NCI-H146 (cell line): ENCODE measurements at regions not wholly inside any gene's neighbourhood (a gene's known extent, or its start where the extent isn't known, plus 50 kb on each side); places are given as distances from the start of the nearest gene placed in this dataset.
"Not testable (repeated sequence)": the region's sequence is repeated elsewhere in the genome, so short reads cannot be mapped to it uniquely, and the experiment has no call there.

Experiments
- DNase-seq: peaks from one replicate; lab custom pipeline; 2025; lab: John Stamatoyannopoulos, UW

DNA sequence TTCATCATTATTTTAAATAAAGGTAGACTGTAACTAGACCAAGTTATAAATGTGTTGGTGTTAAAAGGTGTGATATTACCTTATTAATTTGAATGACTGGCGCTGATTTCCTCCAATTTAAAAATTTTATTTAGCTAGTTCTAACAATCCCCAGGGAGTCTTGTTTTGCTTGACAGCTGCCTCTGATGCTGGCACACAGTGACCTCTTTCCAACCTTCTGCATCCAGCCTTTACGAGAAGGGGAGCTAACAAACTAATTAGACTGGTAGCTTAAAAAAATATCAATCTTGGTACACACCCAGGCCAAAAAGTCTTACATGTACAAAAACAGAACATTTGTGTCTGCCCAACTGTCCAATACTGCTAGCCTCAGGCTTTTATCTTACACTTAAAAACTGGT is 51.8 kb upstream of the ENPEP start:
- no peak for DNase-seq

DNA sequence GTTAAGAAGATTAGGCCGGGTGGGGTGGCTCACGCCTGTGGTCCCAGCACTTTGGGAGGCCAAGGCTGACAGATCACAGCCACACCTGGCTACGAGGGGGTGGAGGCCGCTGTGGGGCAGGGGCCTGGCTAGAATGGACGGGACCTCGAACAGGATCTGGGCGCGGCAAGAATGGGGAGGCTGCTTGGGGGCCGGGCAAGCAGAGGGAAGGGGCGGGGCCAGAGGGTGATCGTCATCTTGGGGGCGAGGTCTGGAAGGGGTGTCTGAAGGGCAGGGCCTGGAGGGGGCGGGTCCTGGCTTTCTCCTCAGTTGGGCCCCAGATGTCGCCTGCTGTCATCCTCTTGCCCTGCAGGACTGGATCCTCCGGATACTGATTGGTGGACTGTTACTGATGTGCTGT is 57.3 kb upstream of the ENPEP start:
- DNase-seq: no peak

DNA sequence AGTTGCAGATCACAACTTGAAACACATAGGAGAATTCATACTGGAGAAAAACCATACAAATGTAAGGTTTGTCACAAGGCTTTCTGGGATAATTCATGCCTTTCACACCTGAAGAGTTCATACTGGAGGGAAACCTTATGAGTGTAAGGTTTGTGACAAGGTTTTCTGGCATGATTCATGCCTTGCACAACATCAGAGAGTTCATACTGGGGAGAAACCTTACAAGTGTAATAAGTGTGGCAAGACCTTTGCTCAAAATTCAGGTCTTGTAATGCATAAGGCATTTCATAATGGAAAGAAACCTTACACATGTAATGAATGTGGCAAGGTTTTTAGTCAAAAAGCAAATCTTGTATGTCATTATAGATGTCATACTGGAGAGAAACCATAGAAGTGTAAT is 58.8 kb upstream of the ENPEP start:
- no peak for DNase-seq

DNA sequence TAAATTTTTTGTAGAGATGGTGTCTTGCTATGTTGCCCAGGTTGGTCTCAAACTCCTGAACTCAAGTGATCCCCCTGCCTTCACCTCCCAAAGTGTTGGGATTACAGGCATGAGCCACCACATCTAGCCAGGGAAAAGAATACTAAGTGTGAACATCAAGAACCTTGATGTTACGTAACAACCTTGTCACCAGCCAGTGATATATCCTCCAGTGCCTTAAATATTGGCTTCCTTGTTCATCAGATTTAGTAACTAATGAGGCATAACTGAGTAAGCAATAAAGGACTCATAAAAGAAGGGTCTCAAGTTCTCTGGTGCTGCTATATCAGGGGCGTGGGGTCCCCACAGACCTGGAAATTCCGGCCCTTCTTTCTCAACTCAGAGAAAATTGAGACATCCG is 60.5 kb upstream of the ENPEP start:
- DNase-seq: no peak

DNA sequence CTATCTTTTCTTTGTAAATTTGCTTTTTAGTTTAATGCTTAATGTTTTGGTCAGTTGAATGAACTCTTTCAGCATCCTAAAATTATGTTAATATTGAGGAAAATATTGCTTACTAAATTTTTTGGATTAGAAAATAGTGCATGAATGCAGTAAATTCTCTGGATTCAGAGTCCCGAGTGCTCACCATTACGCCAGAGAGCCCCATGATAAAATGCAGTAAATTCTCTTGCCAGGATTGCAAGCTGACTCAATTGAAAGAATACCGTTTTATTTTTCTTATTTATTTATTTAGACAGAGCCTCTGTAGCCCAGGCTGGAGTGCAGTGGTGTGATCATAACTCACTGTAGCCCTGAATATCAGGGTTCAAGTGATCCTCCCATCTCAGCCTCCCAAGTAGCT is 60.9 kb upstream of the ENPEP start:
- no peak for DNase-seq

DNA sequence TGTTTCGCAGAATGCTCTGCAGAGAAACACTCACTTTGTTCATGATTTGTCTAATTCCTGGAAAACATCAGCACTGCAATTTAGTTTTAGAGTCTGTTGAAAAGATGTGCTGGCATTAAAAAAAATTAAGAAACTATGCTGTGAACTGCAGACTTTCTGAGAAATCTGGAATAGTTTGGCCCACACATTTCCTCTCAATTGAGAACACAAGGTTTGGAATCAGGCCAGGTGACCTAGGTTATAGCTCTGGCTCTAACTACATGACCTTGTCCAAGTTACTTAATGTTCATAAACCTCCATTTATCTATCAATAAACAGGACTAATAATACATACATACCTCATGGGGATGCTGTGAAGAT is 61.4 kb upstream of the ENPEP start:
- no peak for DNase-seq

DNA sequence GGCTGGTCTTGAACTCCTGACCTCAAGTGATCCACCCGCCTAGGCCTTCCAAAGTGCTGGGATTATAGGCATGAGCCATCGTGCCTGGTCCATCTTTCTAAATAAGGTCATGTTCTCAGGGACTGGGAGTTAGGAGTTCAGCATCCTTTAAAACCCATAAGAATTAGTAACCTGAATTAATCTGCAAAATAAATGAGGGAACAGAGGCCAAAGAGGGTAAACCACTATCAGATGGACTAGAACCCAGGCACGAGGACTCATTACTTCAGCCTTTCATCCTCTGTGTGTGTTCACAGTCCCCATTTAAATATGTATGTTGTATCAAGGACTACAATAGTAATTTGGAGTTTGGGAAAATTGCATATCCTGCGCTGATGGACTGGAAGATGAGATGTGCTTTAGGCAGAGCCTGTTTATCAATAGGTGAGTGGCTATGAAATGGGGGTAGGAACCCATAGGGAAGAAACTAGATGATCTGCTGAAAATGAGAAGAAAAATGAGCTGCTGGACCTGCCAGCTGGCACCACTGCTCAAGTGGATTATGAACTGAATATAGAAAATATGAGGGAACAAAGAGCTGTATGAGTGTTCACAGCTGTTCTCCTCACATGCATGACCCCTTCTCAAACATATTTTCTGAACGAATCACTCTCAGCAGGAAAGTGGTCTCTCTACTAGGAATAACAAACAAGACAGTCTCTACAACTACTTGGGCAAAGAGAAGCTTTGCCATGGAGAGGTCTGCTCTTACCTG is 62.0 kb upstream of the ENPEP start:
- DNase-seq: not testable (repeated sequence)

DNA sequence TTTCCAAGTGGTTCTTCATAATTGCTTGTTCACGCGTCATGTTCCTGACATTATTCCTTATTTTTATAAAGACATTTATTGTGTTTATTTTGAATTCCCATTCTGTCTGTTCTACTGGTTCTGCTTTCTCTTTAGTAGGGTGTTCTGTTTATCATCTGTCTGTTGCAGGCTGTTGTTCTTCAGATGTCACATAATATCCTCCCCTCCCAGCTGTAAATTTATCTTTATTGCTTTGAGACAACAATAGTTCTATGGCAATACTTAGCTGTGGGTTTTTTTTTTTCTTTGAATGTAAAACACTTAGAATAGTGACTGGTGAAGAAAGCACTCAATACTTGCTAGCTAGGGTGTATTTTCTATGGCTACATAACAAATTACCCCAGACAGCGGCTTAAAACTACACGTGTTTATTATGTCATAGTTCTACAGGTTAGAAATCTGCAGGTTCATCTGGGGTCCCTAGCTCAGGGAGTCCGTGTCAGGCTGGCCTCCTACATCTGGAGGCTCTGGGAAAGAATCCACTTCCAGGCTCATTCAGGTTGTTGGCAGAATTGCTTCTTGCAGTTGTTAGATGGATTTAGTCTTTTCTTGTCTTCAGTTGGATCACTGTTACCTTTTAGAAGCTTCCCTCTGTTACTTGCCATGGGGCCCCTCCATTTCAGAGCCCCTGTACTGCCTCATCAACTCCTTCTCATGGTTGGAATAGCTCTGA is 63.4 kb upstream of the ENPEP start:
- no peak for DNase-seq

DNA sequence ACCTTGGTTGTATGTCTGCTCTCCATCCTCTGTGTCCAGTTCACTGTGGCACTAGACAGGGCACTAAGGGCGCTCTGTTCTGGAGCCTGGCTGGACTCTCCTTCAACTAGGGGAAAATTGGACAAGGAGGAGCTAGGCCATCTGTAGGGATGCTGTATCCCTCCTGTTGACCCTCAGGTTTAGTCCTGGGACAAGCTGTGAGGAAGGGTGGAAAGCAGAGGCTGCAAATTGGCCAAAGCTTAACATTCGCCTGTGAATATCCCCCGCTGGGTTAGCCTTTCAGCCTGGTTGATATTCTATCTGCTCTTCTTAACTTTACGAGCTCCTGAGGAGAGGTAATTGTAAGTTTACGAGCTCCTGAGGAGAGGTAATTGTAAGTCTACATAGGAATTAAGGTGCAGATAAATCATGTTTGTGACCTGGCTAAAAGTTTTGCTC is 64.4 kb upstream of the ENPEP start:
- DNase-seq: no peak

DNA sequence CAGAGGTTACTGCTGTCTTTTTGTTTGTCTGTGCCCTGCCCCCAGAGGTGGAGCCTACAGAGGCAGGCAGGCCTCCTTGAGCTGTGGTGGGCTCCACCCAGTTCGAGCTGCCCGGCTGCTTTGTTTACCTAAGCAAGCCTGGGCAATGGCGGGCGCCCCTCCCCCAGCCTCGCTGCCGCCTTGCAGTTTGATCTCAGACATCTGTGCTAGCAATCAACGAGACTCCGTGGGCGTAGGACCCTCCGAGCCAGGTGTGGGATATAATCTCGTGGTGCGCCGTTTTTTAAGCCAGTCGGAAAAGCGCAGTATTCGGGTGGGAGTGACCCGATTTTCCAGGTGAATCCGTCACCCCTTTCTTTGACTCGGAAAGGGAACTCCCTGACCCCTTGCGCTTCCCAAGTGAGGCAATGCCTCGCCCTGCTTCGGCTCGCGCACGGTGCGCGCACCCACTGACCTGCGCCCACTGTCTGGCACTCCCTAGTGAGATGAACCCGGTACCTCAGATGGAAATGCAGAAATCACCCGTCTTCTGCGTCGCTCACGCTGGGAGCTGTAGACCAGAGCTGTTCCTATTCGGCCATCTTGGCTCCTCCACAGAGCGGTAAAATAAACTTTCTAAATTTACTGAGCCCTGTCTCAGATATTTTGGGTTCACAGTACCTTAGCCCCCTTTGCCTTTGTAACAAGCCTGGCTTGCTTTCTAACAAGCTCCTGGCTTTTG is 64.9 kb upstream of the ENPEP start:
- not testable (repeated sequence) for DNase-seq

DNA sequence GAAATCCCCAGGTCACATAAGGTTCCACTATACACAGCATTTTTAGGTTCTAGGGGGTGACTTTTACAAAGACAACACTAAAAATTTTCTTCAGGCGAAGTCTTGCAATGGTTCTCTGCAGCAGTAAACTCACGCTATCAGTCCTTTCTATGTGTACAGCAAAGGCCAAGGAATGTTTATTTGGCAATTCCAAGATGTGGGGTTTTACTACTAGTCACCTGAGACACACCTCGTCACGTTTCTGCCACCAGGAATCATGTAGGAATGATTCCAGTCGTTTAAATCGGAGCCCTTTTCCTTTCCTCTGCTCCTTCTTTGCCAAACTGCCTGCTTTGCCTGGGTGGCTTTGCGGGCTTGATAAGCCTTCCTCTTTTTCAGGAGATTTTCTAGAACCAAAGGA is 75.9 kb upstream of the ENPEP start:
- no peak for DNase-seq

DNA sequence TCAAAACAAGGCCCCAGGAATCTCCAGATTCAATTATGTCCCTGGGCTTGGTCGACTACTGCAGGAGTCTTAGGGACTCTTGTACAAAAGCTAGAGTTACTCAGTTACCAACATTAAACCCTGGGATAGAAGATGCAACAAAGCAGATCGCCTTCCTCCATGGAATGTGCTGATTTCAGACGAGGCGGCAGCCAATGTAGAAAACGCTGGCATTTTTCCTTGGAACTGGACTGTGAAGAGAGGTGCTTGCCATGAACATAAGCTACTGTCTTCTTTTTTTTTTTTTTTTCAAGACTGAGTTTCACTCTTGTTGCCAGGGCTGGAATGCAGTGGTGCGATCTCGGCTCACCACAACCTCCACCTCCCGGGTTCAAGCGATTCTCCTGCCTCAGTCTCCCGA is 76.9 kb upstream of the ENPEP start:
- not testable (repeated sequence) for DNase-seq

DNA sequence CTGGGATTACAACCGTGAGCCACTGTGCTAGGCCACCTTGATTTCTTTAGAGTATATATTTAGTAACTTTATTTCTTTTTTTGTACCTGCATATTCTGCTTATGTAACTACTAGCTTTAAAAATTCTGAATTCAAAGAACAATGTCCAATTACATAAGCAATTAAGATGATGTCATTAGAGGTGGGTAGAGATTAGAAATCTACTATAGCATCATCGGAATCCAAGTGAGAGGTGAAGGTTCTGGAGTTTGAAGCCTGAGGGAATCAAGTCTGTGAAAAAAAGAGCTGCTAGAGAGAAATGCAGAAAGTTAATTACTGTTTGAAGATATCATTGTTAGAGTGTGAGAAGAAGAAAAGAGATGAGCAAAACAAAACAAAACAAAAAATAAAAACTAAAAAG is 79.0 kb upstream of the ENPEP start:
- no peak for DNase-seq

DNA sequence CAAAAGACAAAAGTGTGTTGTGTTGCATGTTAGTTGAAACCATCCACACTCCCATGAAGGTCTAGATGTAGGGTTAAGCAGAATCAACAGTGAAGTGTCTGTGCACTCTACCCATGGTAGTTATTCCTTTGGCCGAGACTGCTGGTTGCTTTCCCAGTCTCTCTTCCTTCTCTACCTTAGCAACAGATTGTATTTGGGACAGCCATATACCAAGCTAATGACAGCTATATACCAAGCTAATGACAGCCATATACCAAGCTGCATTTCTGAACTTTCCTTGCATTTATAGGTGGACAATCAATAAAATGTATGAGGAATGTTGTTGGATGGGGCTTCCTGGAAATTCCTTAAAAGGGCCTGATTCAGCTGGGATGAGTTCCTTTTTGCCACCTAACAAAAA is 80.5 kb upstream of the ENPEP start:
- no peak for DNase-seq

DNA sequence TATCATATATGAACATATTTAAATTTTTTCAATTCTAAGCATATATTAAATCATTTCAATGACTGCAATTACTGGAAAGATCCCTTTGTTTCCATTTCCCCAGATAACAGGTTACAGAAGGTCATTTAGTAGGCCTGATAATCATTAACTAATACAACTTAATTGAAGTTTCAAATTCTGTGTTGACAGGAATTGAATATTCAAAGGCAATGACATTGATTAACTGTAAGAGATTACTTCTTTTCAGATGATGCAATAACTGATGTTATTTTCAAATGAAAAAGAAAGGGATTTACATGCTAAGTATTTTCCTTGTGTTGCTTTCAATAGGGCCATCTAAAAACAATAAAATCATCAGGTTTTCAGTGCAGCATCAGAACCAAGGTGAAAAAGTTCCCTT is 81.1 kb upstream of the ENPEP start:
- no peak for DNase-seq

DNA sequence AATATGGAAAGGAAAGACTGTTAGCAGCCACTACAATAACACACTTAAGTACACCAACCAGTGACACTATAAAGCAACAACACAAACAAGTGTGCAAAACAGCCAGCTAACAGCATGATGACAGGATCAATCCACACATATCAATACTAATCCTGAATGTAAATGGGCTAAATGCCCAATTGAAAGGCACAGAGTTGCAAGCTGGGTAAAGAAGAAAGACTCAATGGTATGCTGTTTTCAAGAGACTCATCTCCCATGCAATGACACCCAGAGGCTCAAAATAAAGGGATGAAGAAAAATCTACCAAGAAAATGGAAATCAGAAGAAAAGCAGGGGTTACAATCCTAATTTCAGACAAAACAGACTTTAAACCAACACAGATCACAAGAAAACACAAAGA is 94.2 kb upstream of the ENPEP start:
- DNase-seq: no peak

DNA sequence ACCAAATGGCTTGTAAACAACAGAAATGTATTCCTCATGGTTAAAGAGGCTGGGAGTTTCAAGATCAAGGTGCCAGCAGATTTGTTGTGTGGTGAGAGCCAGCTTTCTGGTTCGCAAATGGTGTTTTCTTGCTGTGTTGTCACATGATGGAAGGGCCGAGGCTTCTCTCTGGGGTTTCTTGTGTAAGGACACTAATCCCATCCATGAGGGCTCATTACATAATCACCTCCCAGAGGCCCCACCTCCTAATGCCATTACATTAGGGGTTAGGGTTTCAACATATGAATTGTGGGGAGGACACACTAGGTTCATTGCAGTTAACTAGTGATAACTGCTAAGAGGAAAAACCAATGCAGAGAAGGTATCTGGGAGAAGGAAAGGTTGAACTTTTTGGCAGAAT is 103.5 kb upstream of the ENPEP start:
- DNase-seq: no peak

DNA sequence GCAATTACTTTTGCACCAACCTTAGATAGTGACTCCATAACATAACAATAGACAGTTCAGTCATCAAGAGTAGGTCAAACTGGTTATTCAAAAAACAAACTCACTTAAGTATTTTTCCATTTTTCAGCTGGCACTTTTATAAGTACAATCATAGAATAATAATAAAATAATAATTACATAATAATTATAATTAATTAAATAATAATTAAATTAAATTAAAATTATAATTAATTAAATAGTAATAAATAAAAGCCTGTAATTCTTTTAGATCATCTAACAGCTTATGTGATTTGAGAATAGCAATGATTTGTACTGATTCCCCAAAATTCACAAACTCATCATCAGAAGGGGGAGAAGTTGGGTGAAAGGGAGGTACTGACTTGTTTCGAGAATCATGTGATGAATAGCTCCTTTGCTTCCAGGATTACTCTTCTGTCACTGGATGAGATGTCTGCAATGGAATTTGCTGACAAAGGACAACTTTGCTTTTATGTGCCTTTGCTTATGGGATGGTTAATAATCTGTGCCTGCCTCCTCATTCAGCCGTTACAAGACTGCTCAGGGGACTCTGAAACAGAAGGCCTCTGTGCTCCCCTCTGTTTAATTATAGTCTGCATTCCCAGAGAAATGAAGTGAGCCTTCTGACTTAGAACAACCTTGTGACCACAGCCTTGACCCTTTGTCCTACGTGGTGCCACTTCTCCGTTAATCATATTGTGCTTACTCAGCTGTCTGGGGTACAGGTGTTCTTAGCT is 104.8 kb upstream of the ENPEP start:
- DNase-seq: no peak

DNA sequence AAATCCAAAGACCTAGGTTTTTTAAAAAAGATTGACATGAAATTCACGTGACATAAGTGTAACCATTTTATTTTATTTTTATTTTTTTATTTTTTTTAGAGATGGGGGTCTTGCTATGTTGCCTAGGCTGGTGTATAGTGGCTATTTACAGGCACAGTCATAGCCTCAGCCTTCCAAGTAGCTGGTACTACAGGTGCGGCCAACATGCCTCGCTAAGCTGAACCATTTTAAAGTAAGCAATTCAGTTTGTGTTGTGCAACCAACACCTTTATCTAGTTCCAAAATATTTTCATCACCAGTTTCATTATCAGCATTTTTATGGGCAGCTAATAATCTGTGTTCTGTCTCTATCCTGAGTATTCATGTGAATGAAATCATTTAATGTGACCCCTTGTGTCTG is 107.5 kb upstream of the ENPEP start:
- no peak for DNase-seq

DNA sequence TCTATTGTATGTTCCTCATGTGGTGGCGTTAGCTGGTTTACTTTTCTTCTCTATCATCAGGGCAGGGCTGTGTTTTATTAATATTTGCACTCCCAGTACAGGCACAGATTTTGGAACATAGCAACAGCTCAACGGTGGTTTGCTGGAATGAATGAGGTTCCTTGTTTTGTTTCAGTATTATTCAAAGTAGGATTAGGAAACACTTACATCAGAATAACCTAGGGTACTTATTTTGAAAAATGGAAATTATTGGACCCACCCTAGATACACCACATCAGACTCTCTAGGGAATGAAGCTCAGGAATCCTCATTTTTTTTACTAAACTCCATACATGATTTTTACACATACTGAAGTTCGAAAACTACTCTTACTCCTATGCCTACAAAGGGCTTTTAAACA is 108.8 kb upstream of the ENPEP start:
- no peak for DNase-seq

DNA sequence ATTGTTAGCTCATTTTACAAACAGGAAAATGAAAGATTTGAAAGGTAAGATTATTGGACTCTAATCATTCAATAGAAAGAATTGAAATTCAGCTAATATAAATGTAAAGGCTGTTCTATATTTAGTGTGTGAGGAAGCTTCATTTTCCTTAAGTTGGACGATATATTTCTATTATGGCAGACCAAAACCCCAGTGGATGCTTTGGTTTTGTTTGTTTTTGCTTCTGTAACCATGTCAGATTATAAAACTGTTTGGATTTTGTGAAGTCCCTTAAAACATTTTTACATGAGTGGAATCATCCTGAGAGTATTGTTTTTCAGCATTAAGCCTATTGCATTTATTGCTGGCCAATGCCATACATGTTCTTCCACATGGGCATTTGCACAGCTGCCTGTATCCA is 110.2 kb upstream of the ENPEP start:
- DNase-seq: no peak

DNA sequence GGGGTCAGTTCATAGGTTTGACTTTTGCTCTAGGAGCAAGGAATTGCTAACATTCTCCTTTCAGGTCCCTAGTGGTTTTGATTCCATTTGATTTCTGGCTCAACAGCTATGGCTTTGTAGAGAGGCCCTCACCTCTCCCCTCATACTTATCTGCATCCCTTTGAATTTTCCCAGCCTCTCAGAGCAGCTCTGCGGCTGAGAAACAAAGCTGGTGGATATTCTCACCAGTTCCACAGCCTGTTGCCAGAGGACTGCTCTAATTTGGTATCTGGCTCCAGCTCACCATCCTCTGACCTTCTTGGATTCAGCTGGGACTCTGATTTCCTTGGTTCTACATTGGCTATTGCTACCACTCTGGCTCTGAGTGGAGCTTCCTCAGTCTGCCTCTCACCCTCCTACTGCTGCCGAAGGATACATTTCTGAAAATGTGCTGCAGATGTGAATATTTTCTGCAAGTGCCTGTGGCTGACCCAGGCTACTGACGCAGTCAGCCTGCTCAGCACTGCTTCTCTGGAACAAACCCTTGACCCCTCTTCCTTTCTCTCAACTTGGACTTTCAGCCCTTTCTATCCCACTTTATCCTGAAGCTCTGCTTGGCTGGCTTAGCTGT is 110.9 kb upstream of the ENPEP start:
- DNase-seq: no peak
